Skeletal muscle cell (primary cell): ENCODE measurements at regions not wholly inside any gene's neighbourhood (a gene's known extent, or its start where the extent isn't known, plus 50 kb on each side); places are given as distances from the start of the nearest gene placed in this dataset.
"Not testable (repeated sequence)": the region's sequence is repeated elsewhere in the genome, so short reads cannot be mapped to it uniquely, and the experiment has no call there.

ENCODE experiments used
- DNase-seq: peaks from one replicate; pipeline ENCODE4 v3.0.0-alpha.2; 2010; ENCODE audit warnings: low read depth
- H3K4me3 ChIP-seq: 2 replicates; pipeline ENCODE4 v1.5.1; 2011; ENCODE audit warnings: low read depth, mild to moderate bottlenecking, control low read depth, low read length, moderate library complexity

DNA sequence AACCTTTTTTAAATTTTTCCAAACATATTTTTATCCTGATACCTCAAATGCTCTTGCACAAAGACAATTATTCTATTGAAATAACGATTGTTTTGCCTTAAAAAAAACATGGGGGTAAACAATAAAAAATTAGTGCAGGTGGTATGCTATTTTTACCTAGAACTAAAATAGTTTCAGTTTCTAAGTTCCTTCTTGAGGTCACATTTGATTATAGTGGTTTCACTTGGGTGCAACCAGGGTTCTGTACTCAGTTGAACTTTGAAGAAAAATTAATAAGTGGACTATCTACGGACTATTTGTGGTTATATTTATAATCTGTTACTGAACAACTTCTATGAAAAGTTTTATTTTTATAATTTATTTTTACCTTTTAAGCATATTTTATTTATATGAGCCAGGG lies 387.1 kb upstream of the IZUMO3 start:
- no peak overlapping the region for H3K4me3 ChIP-seq
- no peak for DNase-seq

DNA sequence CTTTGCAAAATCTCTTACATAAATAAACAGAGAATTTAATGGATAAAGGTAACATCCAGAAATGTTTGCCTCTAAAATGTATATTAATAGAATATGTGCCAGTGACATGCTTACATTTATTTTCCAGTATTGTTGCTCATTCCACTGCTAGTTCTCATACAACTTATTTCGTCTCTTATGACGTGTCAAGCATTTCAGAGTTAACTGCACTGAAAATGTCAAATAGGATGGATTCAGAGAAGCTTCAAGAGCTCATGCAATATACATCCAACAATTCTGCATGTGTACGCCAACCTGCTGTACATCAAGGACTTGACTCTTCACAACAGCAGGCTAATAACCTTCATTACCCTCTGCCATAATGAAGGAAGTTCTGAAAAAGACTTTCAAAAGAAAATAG lies 386.2 kb upstream of the IZUMO3 start:
- no peak overlapping the region for H3K4me3 ChIP-seq
- DNase-seq = no peak

DNA sequence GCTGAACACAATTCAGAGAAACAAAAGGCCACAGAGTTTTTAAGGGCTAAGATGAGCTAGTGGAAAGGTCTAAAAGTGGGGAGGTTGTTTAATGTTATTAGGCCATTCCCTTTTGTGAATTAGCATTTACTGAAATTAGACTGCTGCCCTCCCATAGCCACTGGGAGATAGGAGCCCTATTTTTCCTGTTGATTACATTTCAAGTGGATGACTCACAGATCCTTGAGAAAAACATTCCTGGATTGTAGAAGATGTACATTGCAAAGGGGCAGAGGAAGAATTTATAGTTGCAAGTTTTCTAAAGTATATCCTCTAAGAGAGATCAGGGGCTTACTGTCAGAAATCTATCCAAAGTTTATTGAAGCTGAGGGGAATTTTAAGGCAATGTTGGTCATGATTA lies 367.1 kb upstream of the IZUMO3 start:
- DNase-seq = no peak
- H3K4me3 ChIP-seq = no peak overlapping the region

DNA sequence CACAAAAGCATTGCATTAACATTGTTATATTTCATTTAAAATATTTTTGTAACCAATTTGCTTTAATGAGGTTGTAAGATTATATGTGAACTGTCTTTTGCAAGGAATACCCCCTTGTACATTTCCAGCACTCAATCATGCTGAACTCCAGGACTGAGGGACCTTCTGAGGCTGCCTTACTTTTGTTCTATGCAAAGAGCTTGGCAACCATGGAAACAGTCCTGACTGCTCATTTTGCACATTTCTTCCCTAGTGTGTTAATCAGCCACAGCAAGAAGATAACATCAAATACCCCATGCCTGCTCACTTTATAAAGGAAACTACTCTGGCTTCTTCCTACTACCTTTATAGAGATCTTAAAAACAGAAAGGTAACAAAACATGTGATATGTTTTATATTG lies 355.6 kb upstream of the IZUMO3 start:
- H3K4me3 ChIP-seq = no peak overlapping the region
- no peak for DNase-seq

DNA sequence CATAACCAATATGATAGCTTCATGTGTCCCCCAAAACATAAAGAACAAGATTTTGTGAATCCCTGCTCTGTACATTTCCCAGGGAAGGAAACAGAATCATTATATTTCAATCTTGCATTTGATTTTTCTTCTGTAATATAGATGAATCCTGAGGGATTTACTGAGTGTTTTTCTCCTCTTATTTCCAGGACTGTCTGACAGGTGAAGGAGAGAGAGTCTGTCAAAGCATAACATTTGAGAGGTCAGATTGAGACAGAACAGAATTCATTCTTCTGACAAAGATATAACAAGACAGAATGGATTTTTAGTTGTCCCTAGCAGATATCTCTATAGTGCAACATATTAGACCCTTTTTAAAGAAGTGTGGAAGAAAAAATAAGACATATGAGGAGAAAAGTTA lies 354.5 kb upstream of the IZUMO3 start:
- DNase-seq = no peak
- no peak overlapping the region for H3K4me3 ChIP-seq

DNA sequence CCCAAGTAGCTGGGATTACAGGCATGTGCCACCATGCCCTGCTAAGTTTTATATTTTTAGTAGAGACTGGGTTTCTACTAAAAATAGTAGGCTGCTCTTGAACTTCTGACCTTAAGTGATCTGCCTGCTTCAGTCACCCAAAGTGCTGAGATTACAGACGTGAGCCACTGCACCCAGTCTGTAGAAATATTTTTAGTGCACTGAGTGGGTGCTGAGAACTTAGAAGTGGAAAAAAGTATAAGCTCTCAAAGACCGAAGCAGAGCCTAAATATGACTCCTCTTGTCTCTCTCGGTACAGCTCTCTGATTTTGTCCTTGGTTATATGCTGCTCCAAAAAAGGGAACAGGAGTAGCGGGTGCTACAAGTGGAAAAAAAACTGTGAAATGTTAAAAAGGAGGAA lies 353.8 kb upstream of the IZUMO3 start:
- no peak overlapping the region for H3K4me3 ChIP-seq
- no peak for DNase-seq

DNA sequence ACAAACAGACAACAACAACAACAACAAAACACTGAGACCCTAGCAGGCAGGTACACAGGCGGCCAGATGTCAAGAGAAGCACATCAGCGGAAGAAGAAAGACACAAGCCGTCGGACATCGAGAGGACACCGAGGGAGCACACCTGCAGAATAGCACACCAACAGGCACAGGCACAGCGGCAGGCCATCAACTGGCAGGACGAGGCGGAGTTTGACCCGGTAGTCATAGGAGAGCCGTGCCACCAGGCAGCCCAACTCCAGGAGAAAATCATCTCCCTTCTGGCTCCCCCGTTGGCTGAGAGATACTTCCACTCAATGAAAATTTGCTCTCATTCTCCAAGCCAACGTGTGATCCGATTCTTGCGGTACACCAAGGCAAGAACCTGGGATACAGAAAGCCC lies 352.1 kb upstream of the IZUMO3 start:
- no peak overlapping the region for H3K4me3 ChIP-seq
- DNase-seq = no peak

DNA sequence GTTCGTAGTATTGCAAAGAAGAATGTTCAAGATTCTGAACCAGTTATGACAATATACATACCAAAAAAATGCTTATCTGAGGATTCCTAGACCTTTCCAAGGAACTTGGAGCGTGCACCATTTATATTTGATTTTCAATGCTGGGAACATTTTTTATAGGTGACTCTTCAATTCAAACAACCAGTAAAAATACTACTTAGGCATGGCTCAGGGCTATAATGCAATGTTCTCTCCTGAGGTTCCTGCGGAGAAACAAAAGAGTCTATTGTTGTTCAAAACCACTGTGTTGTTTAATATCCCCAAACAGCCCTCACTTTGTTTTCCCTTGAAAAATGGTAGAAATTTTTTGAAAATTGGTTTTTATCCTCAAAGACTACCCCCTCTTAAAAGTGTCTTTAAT lies 335.7 kb upstream of the IZUMO3 start:
- H3K4me3 ChIP-seq = no peak overlapping the region
- no peak for DNase-seq

DNA sequence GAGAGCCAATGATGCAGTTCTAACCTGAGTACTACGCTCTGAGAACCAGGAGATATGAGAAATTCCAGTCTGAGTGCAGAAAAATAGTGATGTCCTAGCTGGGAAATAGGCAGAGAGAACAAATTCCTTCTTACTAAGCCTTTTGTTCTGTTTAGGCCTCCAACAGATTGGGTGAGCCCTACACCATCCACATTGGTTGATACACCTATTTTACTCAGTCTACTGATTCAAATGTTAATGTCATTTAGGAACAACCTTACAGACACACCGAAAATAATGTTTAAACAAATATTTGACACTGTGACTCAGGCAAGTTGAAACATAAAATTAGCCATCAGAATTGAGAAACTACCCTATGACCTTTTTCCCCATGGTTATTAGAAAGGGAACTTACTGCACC lies 333.9 kb upstream of the IZUMO3 start:
- no peak for DNase-seq
- H3K4me3 ChIP-seq = no peak overlapping the region

DNA sequence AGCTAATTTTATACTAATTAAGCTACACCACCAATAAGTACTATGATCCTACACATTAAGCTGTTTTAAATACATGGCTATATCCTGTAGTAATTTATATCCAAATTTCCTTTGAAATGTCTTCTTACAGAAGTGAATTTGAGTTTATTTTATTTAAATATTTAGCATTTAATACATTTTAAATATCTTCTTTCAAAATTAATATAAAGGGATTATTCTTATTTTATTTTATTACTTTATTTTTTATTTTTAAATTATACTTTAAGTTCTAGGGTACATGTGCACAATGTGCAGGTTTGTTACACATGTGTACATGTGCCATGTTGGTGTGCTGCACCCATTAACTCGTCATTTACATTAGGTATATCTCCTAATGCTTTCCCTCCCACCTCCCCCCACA lies 310.9 kb upstream of the IZUMO3 start:
- DNase-seq, H3K4me3 ChIP-seq: not testable (repeated sequence)

DNA sequence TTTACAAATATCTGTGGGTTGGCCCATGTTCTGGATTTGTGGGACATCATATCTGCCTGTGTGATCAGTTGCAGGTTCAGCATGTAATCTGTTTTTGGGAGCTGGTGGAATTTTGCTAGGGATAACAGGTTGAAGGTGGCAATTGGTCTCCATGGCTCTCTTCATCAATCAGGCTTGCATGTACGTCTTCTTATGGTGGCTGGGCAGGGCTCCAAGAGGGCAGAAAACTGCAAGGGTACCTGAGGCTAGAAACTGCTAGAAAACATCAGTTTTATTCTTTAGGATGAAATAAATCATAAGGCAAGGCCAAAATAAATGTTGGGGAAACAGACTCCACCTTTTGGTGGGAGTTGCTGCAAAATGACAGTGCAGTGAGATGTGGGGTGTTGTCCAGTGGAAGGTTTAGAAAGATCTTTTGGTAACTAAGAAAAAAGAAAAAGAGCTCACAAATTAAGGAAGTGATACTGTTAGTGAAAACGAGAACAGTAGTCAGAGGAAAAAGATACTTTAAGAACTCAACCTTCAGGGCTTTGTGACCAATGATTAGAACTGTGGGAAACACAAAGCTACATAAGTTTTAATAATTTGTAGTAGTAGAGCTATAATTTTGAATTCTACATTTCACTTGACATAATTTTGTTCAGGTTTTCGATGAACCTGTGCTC lies 300.7 kb upstream of the IZUMO3 start:
- no peak for DNase-seq
- no peak overlapping the region for H3K4me3 ChIP-seq

DNA sequence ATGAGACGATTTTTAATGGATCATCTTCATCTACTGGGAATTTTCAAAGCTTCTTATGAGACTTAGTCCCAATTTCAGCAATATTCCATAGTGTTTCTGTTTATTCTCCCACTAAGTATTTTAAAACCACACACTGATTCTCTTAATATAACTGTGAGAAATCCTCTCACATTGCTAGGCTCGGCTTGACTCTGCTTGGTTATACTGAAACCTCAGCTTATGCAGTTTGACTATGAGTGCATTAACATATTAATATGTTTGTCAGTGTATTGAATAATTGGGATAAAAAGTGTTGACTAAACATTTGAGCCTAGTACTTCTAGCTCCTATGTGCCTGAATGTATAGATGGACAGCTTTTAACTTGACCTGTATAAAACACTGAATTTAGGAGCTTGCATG lies 298.5 kb upstream of the IZUMO3 start:
- no peak overlapping the region for H3K4me3 ChIP-seq
- no peak for DNase-seq

DNA sequence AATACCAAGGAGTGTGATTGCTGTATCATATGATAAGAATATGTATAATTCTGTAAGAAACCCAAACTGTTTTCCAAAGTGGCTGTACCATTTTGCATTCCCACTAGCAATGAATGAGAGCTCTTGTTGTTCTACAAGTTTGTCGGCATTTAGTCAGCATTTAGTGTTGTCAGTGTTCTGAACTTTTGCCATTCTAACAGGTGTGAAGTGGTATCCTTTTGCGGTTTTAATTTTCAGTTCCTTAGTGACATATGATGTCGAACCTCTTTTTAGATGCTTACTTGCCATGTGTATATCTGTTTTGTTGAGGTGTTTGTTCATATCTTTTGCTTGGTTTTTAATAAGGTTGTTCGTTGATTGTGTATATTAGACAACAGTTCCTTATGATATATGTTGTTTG lies 296.3 kb upstream of the IZUMO3 start:
- no peak overlapping the region for H3K4me3 ChIP-seq
- no peak for DNase-seq

DNA sequence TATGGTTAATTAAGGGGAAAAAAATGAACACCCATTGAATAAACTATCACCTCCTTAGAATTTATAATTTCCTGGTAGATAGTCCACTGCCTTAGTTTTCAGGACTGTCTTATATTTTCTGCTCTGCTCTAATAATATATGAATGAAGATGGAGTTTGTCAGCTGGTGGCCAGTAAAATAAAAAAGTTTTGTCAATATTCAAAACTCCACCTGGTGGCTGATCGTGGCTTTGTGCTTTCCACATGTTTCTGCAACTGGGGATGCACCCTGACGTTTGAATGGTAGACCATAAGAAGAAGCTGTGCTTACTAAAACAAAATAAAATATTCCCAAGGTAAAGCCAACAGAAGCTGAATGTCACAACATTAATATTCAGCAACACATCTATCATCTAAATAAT lies 286.6 kb upstream of the IZUMO3 start:
- H3K4me3 ChIP-seq = no peak overlapping the region
- DNase-seq = no peak

DNA sequence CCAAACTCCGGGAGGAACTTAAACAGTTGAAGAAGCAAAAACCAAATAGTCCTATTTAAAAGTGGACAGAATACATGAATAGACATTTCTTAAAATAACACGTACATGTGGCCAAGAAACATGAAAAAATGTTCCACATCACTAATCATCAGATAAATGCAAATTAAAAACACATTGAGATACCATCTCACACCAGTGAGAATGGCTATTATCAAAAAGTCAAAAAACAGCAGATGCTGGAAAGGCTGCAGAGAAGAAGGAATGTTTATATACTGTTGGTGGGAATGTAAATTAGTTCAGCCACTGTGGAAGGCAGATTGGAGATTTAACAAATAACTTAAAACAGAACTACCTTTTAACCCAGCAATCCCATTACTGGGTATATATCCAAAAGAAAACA lies 283.0 kb upstream of the IZUMO3 start:
- DNase-seq = no peak
- H3K4me3 ChIP-seq = no peak overlapping the region

DNA sequence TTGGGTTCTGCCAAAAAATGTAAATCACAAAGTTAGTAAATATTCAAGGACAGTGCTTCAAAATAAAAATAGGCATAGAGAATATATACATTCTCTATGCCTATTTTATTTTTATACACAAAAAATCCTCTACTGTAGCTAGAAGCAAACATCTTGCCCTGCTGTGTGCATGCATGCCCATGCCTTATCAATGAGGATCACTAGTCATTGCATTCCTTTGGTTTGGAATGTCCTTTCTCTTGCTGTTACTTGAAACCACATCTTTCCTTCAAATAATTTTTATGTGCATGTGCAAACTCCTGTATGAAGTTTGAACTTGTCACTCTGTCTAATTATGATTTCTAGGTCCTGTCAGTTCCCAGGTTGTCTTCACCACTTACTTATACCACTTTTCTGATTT lies 278.9 kb upstream of the IZUMO3 start:
- H3K4me3 ChIP-seq = no peak overlapping the region
- no peak for DNase-seq

DNA sequence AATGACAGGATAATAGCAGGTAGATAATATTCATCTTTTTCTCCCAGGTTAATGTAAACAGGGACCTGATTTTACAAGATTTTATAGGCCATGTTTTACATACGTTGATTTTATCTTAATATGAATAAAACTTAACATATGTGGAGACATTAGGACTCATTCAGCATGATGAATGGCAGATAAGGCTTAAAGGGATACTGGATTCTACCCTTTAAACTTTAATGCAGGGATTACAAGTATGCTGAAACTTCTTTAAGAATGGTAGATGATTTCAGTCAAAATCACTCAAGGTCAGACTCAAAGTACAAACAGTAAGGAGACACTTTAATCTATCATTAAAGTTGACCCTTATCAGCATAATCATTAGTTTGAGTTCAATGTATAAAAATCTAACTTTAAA lies 274.5 kb upstream of the IZUMO3 start:
- H3K4me3 ChIP-seq = no peak overlapping the region
- DNase-seq = no peak

DNA sequence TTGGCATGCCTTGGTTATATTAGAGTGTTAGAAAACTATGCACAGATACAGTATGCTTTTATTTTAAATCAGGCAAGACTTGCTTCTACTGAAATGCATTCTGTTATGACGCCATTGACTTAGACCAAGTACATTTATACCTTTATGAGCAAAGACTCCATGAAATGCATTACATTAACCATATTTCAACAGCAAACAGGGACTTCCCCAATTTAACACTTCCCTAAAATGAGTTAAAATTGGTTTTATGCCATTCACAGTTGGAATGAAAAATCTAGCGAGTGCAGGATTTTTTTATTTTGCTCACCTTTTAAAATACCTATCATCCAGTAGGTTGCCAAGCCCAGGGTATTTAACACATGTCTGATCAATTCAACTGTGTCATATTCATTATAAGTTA lies 272.1 kb upstream of the IZUMO3 start:
- no peak for DNase-seq
- no peak overlapping the region for H3K4me3 ChIP-seq

DNA sequence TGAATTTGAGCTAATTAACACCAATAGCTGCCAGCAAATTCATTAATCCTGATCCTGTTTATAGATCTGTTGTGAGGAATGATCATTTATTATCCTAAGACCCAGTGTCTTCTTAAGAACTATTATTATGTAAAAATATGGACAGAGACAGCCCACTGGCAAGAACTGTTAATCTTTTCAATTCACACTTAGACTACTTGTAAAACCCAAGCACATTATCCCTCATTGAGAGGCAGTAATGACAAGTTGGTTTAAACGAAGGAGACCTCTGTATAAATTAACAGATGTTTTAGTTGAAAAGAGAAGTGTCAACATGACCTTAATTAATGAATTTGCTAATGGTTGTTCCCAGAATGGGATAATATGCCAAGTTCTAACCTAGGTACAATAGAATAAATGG lies 270.3 kb upstream of the IZUMO3 start:
- DNase-seq = no peak
- H3K4me3 ChIP-seq = no peak overlapping the region

DNA sequence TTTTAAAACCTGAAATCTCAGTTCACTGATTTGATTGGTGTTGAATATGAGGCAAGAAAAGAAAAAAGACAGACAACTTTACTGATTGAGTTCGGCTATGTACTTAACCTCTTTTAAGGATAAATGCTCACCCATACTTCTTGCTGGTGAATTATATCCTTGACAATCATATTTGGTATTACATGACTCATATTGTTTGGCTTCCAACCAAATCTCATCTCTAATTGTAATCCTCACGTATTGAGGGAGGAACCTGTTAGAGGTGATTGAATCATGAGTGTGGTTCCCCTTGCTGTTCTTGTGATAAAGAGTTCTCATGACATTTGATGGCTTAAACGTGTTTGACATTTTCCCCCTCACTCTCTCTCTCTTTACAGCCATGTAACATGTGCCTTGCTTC lies 255.6 kb upstream of the IZUMO3 start:
- no peak for DNase-seq
- H3K4me3 ChIP-seq = no peak overlapping the region

DNA sequence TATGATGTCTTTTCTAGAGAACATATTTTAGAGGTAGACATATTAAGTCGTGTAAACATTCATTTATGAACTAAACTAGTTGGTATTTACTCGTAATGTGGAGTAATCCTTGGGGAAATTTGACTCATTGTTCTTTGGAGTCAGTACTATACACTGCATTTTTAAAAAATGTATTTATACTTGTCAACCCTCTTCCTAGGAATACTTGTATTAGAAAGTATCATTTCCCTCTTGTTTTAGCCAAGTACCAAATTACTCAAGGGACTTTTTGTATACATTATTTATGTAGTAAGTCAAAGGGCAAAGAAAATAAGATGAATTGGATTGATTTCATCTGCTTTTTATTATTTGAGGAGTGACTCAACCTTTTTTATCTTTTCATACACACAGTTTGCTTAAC lies 248.1 kb upstream of the IZUMO3 start:
- no peak overlapping the region for H3K4me3 ChIP-seq
- DNase-seq = peak; percentile 53

DNA sequence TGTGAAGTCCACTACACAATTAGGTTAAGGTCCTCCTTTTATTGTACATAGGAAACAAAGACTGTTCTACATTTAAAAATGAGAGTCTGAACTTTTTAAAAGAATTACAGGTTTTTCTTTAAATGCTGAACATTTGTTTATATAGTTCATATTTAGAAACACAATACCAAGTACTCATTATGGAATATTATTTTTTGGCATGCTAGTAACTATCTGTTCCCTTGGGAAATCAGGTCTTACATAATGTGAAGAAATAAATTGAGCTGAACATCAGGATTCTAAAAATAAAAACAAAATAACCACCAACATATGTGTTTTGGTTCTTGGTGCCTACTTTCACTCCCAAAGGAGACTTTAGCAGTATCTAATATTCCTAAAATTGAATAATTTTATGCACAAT lies 230.5 kb upstream of the IZUMO3 start:
- no peak overlapping the region for H3K4me3 ChIP-seq
- no peak for DNase-seq
